Breast epithelium (tissue), 3 donors: ENCODE measurements at regions not wholly inside any gene's neighbourhood (a gene's known extent, or its start where the extent isn't known, plus 50 kb on each side); places are given as distances from the start of the nearest gene placed in this dataset.

Source experiments
- POLR2AphosphoS5 ChIP-seq, 3 donors: sonication (generic); formaldehyde crosslinking; IDR thresholded peaks; one replicate each; pipeline ENCODE4 v1.6.1; 2017; ENCODE audit warnings: antibody characterized with exemption in 3 of 3
- TF ChIP-seq, protein P1 (sequence below), 3 donors: fragments of 450-650 bp; IDR thresholded peaks; one replicate each; pipeline ENCODE4 v1.5.1; 2016 to 2017; ENCODE audit warnings: antibody characterized with exemption in 3 of 3, mild to moderate bottlenecking in 3 of 3, moderate library complexity in 3 of 3

DNA sequence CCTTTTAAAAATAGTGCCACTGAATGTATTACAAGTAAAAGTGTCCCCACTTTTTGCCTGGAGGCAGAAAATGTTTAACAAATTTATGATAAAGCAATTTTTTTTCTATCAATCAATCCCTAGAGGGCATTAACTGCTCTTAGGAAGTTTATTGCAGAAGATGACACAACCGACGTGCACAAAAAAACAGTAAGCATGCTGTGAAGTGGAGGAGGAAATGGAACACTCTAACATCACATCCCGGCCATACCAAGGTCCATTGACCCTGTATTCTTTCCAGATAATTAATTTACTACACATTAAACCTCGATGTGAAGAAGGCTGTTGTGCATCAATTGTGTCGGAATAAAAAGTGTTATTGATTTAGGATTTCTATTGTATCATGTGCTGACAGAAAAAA lies 264.9 kb upstream of the NR5A2 start:
- TF ChIP-seq POLR2AphosphoS5 (IDR thresholded peaks at IDR 0.05): no peak
- TF ChIP-seq, protein P1, sequence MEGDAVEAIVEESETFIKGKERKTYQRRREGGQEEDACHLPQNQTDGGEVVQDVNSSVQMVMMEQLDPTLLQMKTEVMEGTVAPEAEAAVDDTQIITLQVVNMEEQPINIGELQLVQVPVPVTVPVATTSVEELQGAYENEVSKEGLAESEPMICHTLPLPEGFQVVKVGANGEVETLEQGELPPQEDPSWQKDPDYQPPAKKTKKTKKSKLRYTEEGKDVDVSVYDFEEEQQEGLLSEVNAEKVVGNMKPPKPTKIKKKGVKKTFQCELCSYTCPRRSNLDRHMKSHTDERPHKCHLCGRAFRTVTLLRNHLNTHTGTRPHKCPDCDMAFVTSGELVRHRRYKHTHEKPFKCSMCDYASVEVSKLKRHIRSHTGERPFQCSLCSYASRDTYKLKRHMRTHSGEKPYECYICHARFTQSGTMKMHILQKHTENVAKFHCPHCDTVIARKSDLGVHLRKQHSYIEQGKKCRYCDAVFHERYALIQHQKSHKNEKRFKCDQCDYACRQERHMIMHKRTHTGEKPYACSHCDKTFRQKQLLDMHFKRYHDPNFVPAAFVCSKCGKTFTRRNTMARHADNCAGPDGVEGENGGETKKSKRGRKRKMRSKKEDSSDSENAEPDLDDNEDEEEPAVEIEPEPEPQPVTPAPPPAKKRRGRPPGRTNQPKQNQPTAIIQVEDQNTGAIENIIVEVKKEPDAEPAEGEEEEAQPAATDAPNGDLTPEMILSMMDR (IDR thresholded peaks at IDR 0.05): no peak
